ENCODE measurements at regions not wholly inside any gene's neighbourhood (a gene's known extent, or its start where the extent isn't known, plus 50 kb on each side); places are given as distances from the start of the nearest gene placed in this dataset.

DNA sequence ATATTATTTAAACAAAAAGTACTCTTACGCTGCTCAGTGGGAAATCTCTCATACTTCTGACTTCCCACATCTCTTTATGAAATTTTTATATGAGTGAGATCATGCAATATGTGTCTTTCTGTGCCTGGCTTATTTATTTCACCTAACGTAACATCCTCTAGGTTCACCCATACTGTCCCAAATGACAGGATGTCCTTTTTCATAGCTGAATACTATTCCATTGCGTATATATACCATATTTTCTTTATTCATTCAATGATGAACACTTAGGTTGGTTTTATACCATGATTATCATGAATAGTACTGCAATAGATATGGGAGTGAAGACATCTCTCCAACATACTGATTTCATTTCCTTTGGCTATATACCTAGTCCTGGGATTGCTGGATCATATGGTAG lies 57.8 kb upstream of the TPP2 start:
- intact Hi-C loops (cut with micrococcal nuclease): no loop called here
- Histone ChIP-seq H3K79me2 (ENCODE audit: control insufficient read depth, insufficient read depth, low read length) (no peaks in the 10 kb centered on the region), H3K27me3 (ENCODE audit: control insufficient read depth in 2 of 2, insufficient read depth in 2 of 2, low read length in 2 of 2) (no peaks in the 10 kb centered on the region), H3K9me3 (replicated peaks; ENCODE audit: control insufficient read depth, insufficient read depth, low read depth, low read length) (no peaks in the 10 kb centered on the region), H4K20me1 (replicated peaks; ENCODE audit: control insufficient read depth, insufficient read depth, low read length) (no peaks in the 10 kb centered on the region), H3K36me3 (ENCODE audit: control insufficient read depth, insufficient read depth, low read length) (no peaks in the 10 kb centered on the region), H3K4me1 (replicated peaks in 1 of 2; ENCODE audit: control insufficient read depth in 2 of 2, insufficient read depth in 2 of 2, low read length in 2 of 2) (no peaks in the 10 kb centered on the region), H3K4me2 (ENCODE audit: insufficient read depth, low read length) (no peak overlapping the region), H3K27ac (ENCODE audit: extremely low read depth, low read depth, low read length) (no peak overlapping the region), H3K9me1 (ENCODE audit: control insufficient read depth, insufficient read depth, low read length) (no peaks in the 10 kb centered on the region), H2AFZ (ENCODE audit: low read depth, low read length) (no peak overlapping the region), H3K9ac (ENCODE audit: insufficient read depth in 1 of 2, low read depth in 2 of 2, low read length in 2 of 2) (no peak overlapping the region), H3K4me3 (no peak overlapping the region)
- TF ChIP-seq ZNF146 (CRISPR knock-in tag; IDR thresholded peaks at IDR 0.05; ENCODE audit: unreplicated experiment) (peak; percentile 35), HMGN3 (IDR thresholded peaks at IDR 0.05; ENCODE audit: borderline replicate concordance, extremely low read depth, insufficient read length, low read depth, low read length) (no peak)
- POLR2A ChIA-PET: no interaction called here
- ATAC-seq (no peak), DNase-seq (ENCODE audit: extremely low read depth in 1 of 4, low spot score in 3 of 4) (no peak), FAIRE-seq (no peak)
- CTCF ChIA-PET (ENCODE audit: low intra/inter-chr PET ratio): no interaction called here
- no TSS peak for BruUV-seq (replicated peaks)
- in situ Hi-C loops (cut with MboI): no loop called here
- 0% methylated on average over 3 of the region's 3 CpGs for WGBS (ENCODE audit: insufficient coverage, low coverage, missing lambda C conversion rate)

DNA sequence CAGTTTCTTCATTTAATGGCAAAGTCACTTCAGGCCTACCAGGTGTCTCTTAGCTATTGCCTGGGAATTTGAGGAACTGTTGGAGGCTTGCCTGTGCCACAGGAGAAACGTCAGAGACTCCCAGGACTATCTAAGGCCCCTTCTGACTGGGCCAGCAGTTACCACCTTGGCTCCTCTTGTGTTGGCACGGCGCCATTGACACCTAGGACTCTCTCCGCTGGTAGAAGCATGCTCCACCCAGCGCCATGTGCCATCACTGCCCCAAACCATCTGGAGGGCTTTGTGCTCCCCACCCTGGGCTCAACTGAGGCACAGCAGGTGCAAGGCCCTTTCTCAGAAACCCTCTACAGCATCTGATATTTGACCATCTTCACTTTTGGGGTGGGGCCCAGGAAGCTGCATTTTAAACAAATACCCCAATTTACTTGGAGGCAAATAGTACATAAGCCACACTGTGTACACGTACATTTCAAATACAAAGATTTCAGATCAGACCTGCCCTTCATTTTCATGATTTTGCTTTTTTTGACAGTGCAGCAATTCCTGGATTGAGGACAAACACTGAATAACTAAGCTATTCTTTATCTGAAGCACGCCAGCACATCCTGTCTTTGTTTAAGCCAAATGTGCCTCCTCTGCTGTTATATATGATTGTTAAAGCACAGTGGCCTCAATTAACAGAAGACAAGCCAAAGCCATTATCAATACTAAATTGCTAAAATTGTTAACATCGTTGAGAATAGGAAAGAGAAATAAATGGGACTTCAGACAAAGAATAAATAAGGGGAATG lies 59.9 kb upstream of the TPP2 start:
- Histone ChIP-seq H3K27me3 (ENCODE audit: control insufficient read depth in 2 of 2, insufficient read depth in 2 of 2, low read length in 2 of 2) (no peaks in the 10 kb centered on the region), H3K9me3 (replicated peaks; ENCODE audit: control insufficient read depth, insufficient read depth, low read depth, low read length) (no peaks in the 10 kb centered on the region), H3K4me3 (no peak overlapping the region), H3K4me1 (replicated peaks in 1 of 2; ENCODE audit: control insufficient read depth in 2 of 2, insufficient read depth in 2 of 2, low read length in 2 of 2) (no peaks in the 10 kb centered on the region), H3K79me2 (ENCODE audit: control insufficient read depth, insufficient read depth, low read length) (no peaks in the 10 kb centered on the region), H3K36me3 (ENCODE audit: control insufficient read depth, insufficient read depth, low read length) (no peaks in the 10 kb centered on the region), H3K9ac (ENCODE audit: insufficient read depth in 1 of 2, low read depth in 2 of 2, low read length in 2 of 2) (no peak overlapping the region), H2AFZ (ENCODE audit: low read depth, low read length) (no peak overlapping the region), H3K4me2 (ENCODE audit: insufficient read depth, low read length) (no peak overlapping the region), H4K20me1 (replicated peaks; ENCODE audit: control insufficient read depth, insufficient read depth, low read length) (no peaks in the 10 kb centered on the region), H3K27ac (ENCODE audit: extremely low read depth, low read depth, low read length) (no peak overlapping the region), H3K9me1 (ENCODE audit: control insufficient read depth, insufficient read depth, low read length) (no peaks in the 10 kb centered on the region)
- ChIA-PET POLR2A (interaction anchor here (0.7 to 1.6 kb wide), 2 partner anchors 32 to 288 kb away, joined by 3 to 4 read pairs; no protein-coding TSS in a partner anchor), CTCF (ENCODE audit: low intra/inter-chr PET ratio) (no interaction called here)
- no peak for DNase-seq (ENCODE audit: extremely low read depth in 1 of 4, low spot score in 3 of 4)
- no TSS peak for BruUV-seq (replicated peaks)
- no peak for ATAC-seq
- 0% methylated on average over 8 of the region's 8 CpGs for WGBS (ENCODE audit: insufficient coverage, low coverage, missing lambda C conversion rate)
- in situ Hi-C loops (cut with MboI) (no loop called here), intact Hi-C loops (cut with micrococcal nuclease) (no loop called here)
- FAIRE-seq: no peak
- no peak for TF ChIP-seq ZNF507 (tag; conservative IDR thresholded peaks at IDR 0.05)
- no peak for TF ChIP-seq POLR3A (IDR thresholded peaks at IDR 0.05; ENCODE audit: borderline replicate concordance, extremely low read depth, insufficient read depth, insufficient read length)
- TF ChIP-seq ZNF274 (IDR thresholded peaks at IDR 0.05; ENCODE audit: borderline replicate concordance, low read depth, low read length): no peak
- no peak for TF ChIP-seq KAT2B (IDR thresholded peaks at IDR 0.05; ENCODE audit: low read depth, low read length)
- TF ChIP-seq NFIX (CRISPR knock-in tag; IDR thresholded peaks at IDR 0.05; ENCODE audit: low read depth): no peak
- TF ChIP-seq MEF2A (IDR thresholded peaks at IDR 0.05; ENCODE audit: control insufficient read depth, low read depth, low read length): no peak
- TF ChIP-seq ZNF668 (CRISPR knock-in tag; IDR thresholded peaks at IDR 0.05): no peak
- no peak for TF ChIP-seq ZC3H8 (IDR thresholded peaks at IDR 0.05)
- no peak for TF ChIP-seq HDAC2 (IDR thresholded peaks at IDR 0.05)
- no peak for TF ChIP-seq ZNF445 (CRISPR knock-in tag; IDR thresholded peaks at IDR 0.05; ENCODE audit: low read depth)
- TF ChIP-seq, protein P1, sequence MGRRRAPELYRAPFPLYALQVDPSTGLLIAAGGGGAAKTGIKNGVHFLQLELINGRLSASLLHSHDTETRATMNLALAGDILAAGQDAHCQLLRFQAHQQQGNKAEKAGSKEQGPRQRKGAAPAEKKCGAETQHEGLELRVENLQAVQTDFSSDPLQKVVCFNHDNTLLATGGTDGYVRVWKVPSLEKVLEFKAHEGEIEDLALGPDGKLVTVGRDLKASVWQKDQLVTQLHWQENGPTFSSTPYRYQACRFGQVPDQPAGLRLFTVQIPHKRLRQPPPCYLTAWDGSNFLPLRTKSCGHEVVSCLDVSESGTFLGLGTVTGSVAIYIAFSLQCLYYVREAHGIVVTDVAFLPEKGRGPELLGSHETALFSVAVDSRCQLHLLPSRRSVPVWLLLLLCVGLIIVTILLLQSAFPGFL (CRISPR knock-in tag; IDR thresholded peaks at IDR 0.05): no peak
- TF ChIP-seq ILF3 (IDR thresholded peaks at IDR 0.05; ENCODE audit: borderline replicate concordance): no peak
- TF ChIP-seq ILK (tag; IDR thresholded peaks at IDR 0.05; ENCODE audit: borderline replicate concordance, low read depth): no peak
- no peak for TF ChIP-seq ELF4 (CRISPR knock-in tag; IDR thresholded peaks at IDR 0.05)

Measured in K562 (cell line).